ENCODE measurements at regions not wholly inside any gene's neighbourhood (a gene's known extent, or its start where the extent isn't known, plus 50 kb on each side); places are given as distances from the start of the nearest gene placed in this dataset.
A peak's percentile ranks its signal among the peaks of the same experiment; 100 is the strongest.
"Not testable (repeated sequence)": the region's sequence is repeated elsewhere in the genome, so short reads cannot be mapped to it uniquely, and the experiment has no call there.

- TF ChIP-seq CTCF (IDR thresholded peaks at IDR 0.05), result no peak
- Histone ChIP-seq H3K27ac (no peak overlapping the region), H3K4me3 (no peak overlapping the region), H3K36me3 (no peaks in the 10 kb centered on the region), H3K9me3 (peaks cover 0 to 19% of the 10 kb centered on the region in 2 donors), H3K27me3 (no peaks in the 10 kb centered on the region), H3K4me1 (no peaks in the 10 kb centered on the region)
- intact Hi-C loops (cut with DNase I), result no loop called here
- ATAC-seq, result no peak
- peak in 1 of 4 donors; percentile 11 for DNase-seq
Measured at GRCh38 chr16:72458035-72458434, 286.1 kb upstream of the PMFBP1 start.

- Histone ChIP-seq H3K4me1 (no peaks in the 10 kb centered on the region), H3K27me3 (no peaks in the 10 kb centered on the region), H3K27ac (no peak overlapping the region), H3K36me3 (no peaks in the 10 kb centered on the region), H3K9me3 (peaks cover 0 to 23% of the 10 kb centered on the region in 2 donors), H3K4me3 (no peak overlapping the region)
- DNase-seq (no peak), ATAC-seq (no peak)
- intact Hi-C loops (cut with DNase I), result no loop called here
- TF ChIP-seq CTCF (IDR thresholded peaks at IDR 0.05), result no peak
Measured at GRCh38 chr16:72457243-72457940, 285.4 kb upstream of the PMFBP1 start.

GRCh38 chr16:72455743-72456659, 284.0 kb upstream of the PMFBP1 start:
- Histone ChIP-seq H3K9me3 (peaks cover 0 to 32% of the 10 kb centered on the region in 2 donors), H3K4me3 (no peak overlapping the region), H3K27ac (no peak overlapping the region), H3K36me3 (no peaks in the 10 kb centered on the region), H3K27me3 (no peaks in the 10 kb centered on the region), H3K4me1 (no peaks in the 10 kb centered on the region)
- intact Hi-C loops (cut with DNase I), result no loop called here
- no peak for TF ChIP-seq CTCF (IDR thresholded peaks at IDR 0.05)
- no peak for DNase-seq
- no peak for ATAC-seq

GRCh38 chr16:72453856-72454255, 281.9 kb upstream of the PMFBP1 start:
- ATAC-seq; H3K4me3 ChIP-seq; H3K4me1 ChIP-seq; H3K36me3 ChIP-seq; H3K27ac ChIP-seq; DNase-seq; H3K27me3 ChIP-seq; intact Hi-C loops (cut with DNase I): not testable (repeated sequence)
- H3K9me3 ChIP-seq, result peaks cover 0 to 43% of the 10 kb centered on the region in 2 donors

GRCh38 chr16:72444696-72445095, 272.7 kb upstream of the PMFBP1 start:
- DNase-seq (no peak), ATAC-seq (no peak)
- intact Hi-C loops (cut with DNase I), result no loop called here
- Histone ChIP-seq H3K9me3 (peaks cover 0 to 6% of the 10 kb centered on the region in 2 donors), H3K27ac (no peak overlapping the region), H3K4me3 (no peak overlapping the region), H3K4me1 (no peaks in the 10 kb centered on the region), H3K27me3 (no peaks in the 10 kb centered on the region), H3K36me3 (no peaks in the 10 kb centered on the region)
- no peak for TF ChIP-seq CTCF (IDR thresholded peaks at IDR 0.05)
